Naive thymus-derived CD4-positive, alpha-beta T cell (primary cell): ENCODE measurements at regions not wholly inside any gene's neighbourhood (a gene's known extent, or its start where the extent isn't known, plus 50 kb on each side); places are given as distances from the start of the nearest gene placed in this dataset.

ENCODE experiments used
- ATAC-seq: fragments of 150-1000 bp; cut with Tn5 transposase; 2 replicates; pipeline ENCODE4 v1.10.0; 2021; ENCODE audit warnings: mild to moderate bottlenecking, moderate library complexity
- CTCF ChIA-PET: fragments of 350-600 bp; sonication (Branson Sonifier 250); formaldehyde crosslinking; loops from one replicate; lab custom pipeline; 2021; ENCODE audit warnings: antibody characterized with exemption; lab: Charles Lee
- POLR2A ChIA-PET: fragments of 350-600 bp; sonication (Branson Sonifier 250); formaldehyde crosslinking; loops from one replicate; lab custom pipeline; 2021; ENCODE audit warnings: antibody characterized with exemption, inconsistent platforms; lab: Charles Lee
- DNase-seq, 9 donors: peaks; one replicate each; pipeline versions ENCODE4 v3.0.0 to v3.0.0-alpha.2; 2020 to 2022; ENCODE audit warnings: mixed read lengths in 1 of 9
- H3K27ac ChIP-seq: one replicate; pipeline ENCODE4 v1.7.0; 2013; ENCODE audit warnings: mild to moderate bottlenecking, low read depth, low read length, moderate library complexity
- H3K27me3 ChIP-seq, 2 donors: one replicate each; pipeline ENCODE4 v1.7.0; 2013; ENCODE audit warnings: low read length in 2 of 2, mild to moderate bottlenecking in 2 of 2, moderate library complexity in 2 of 2; ENCODE audit not compliant: control insufficient read depth in 2 of 2, insufficient read depth in 2 of 2
- H3K36me3 ChIP-seq, 3 experiments: 1 replicate in 2 of 3; 2 replicates in 1 of 3; pipeline ENCODE4 v1.7.0; 2013; ENCODE audit warnings: low read length in 3 of 3, mild to moderate bottlenecking in 3 of 3, moderate library complexity in 1 of 3; ENCODE audit not compliant: insufficient read depth in 3 of 3, control insufficient read depth in 2 of 3
- H3K4me1 ChIP-seq, 2 donors: one replicate each; pipeline ENCODE4 v1.7.0; 2013; ENCODE audit warnings: low read length in 2 of 2, mild to moderate bottlenecking in 2 of 2, moderate library complexity in 1 of 2; ENCODE audit not compliant: control insufficient read depth in 2 of 2, insufficient read depth in 2 of 2
- H3K4me3 ChIP-seq: 2 replicates; pipeline ENCODE4 v1.7.0; 2013; ENCODE audit warnings: mild to moderate bottlenecking, low read length
- H3K9me3 ChIP-seq, 3 experiments: 1 replicate in 2 of 3; 2 replicates in 1 of 3; pipeline ENCODE4 v1.7.0; 2013; ENCODE audit warnings: low read length in 3 of 3; ENCODE audit not compliant: control insufficient read depth in 2 of 3
- H3K27ac Mint-ChIP-seq, 9 donors: one replicate each; pipeline ENCODE4 v1.8.0; 2020 to 2022; ENCODE audit warnings: mixed read lengths in 9 of 9, mild to moderate bottlenecking in 8 of 9, moderate library complexity in 5 of 9, inconsistent platforms in 2 of 9
- H3K27me3 Mint-ChIP-seq, 5 donors: one replicate each; pipeline ENCODE4 v1.8.0; 2021 to 2022; ENCODE audit warnings: mixed read lengths in 5 of 5, mild to moderate bottlenecking in 1 of 5
- H3K36me3 Mint-ChIP-seq, 5 donors: one replicate each; pipeline ENCODE4 v1.8.0; 2020 to 2022; ENCODE audit warnings: mixed read lengths in 5 of 5, mild to moderate bottlenecking in 3 of 5, inconsistent platforms in 1 of 5
- H3K4me1 Mint-ChIP-seq, 7 donors: one replicate each; pipeline ENCODE4 v1.8.0; 2020 to 2022; ENCODE audit warnings: mixed read lengths in 7 of 7, mild to moderate bottlenecking in 3 of 7, inconsistent platforms in 1 of 7
- H3K4me3 Mint-ChIP-seq, 10 donors: one replicate each; pipeline ENCODE4 v1.8.0; 2020 to 2022; ENCODE audit warnings: mild to moderate bottlenecking in 10 of 10, mixed read lengths in 10 of 10, moderate library complexity in 6 of 10, inconsistent platforms in 2 of 10
- H3K9me3 Mint-ChIP-seq, 11 donors: one replicate each; pipeline ENCODE4 v1.8.0; 2020 to 2022; ENCODE audit warnings: mixed read lengths in 11 of 11, mild to moderate bottlenecking in 4 of 11, inconsistent platforms in 1 of 11, moderate library complexity in 1 of 11
- intact Hi-C, 2 donors: fragments of 100-400 bp; cut with micrococcal nuclease; formaldehyde crosslinking; loops; one replicate each; pipeline ENCODE4 v1.15.1; 2023

DNA sequence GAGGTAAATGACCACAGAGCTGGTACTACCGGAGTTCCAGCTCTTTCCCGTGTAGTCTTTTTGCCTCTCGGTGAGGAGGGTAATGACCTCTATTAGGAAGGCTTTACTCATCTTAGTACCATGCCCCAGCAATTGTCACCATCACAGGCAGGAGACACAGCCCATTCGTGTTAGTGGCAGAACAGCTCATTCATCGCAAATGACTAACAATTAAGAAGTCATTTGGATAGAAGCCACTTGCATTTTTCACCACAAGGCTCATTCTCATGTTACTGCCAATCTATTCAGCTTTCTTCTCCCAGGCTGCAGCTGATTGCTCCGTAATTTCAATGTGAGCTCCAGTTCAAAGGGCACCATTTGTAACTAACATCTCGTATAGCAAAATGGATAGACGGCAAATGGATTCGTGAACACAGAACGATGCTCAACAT, 718.8 kb upstream of the TMEM132C start:
- CTCF ChIA-PET = no interaction called here

DNA sequence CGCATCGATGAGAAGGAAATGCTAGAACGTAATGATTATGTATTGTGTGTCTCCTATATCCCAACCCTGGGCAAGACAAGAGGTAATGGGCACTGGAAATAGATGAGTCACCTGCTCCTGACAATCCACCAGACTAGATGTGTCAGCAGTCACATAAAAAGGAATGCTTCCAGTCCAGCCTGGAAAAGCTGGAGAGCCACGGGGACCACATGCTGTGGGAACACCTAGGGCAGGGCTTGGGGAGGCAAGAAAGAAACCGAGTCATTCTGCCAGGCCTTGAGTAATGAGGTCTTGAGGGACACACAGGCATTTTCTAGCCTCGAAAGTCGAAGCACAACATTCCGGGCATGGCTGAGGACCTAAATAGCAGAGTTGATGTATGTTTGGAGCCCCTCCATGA, 716.7 kb upstream of the TMEM132C start:
- peaks cover 0 to 2% (median 0%) of the 10 kb centered on the region in 7 donors for H3K4me1 Mint-ChIP-seq
- no peak overlapping the region for H3K27ac Mint-ChIP-seq
- H3K4me3 ChIP-seq = no peak overlapping the region
- peaks cover 0 to 12% (median 0%) of the 10 kb centered on the region in 5 donors for H3K27me3 Mint-ChIP-seq
- peaks cover 0 to 11% (median 0%) of the 10 kb centered on the region in 5 donors for H3K36me3 Mint-ChIP-seq
- POLR2A ChIA-PET = no interaction called here
- intact Hi-C loops = no loop called here
- H3K4me3 Mint-ChIP-seq = no peak overlapping the region
- H3K4me1 ChIP-seq = no peaks in the 10 kb centered on the region
- H3K36me3 ChIP-seq = no peaks in the 10 kb centered on the region
- peaks cover 0 to 9% (median 5%) of the 10 kb centered on the region in 11 donors for H3K9me3 Mint-ChIP-seq
- ATAC-seq (no peak), DNase-seq (no peak)
- no peaks in the 10 kb centered on the region for H3K27me3 ChIP-seq
- CTCF ChIA-PET = no interaction called here
- H3K27ac ChIP-seq = no peak overlapping the region
- H3K9me3 ChIP-seq = no peaks in the 10 kb centered on the region

More for the DNA sequence above, 718.8 kb upstream of the TMEM132C start:
- Histone ChIP-seq H3K4me1 (no peaks in the 10 kb centered on the region), H3K9me3 (no peaks in the 10 kb centered on the region), H3K27me3 (no peaks in the 10 kb centered on the region), H3K27ac (no peak overlapping the region), H3K4me3 (no peak overlapping the region), H3K36me3 (no peaks in the 10 kb centered on the region)
- intact Hi-C loops = no loop called here
- Mint-ChIP-seq H3K4me1 (no peaks in the 10 kb centered on the region), H3K27me3 (peaks cover 0 to 14% (median 0%) of the 10 kb centered on the region in 5 donors), H3K36me3 (peaks cover 0 to 8% (median 0%) of the 10 kb centered on the region in 5 donors), H3K9me3 (peaks cover 0 to 8% (median 4%) of the 10 kb centered on the region in 11 donors), H3K4me3 (no peak overlapping the region), H3K27ac (no peak overlapping the region)
- ATAC-seq = no peak
- POLR2A ChIA-PET = no interaction called here
- DNase-seq = no peak

DNA sequence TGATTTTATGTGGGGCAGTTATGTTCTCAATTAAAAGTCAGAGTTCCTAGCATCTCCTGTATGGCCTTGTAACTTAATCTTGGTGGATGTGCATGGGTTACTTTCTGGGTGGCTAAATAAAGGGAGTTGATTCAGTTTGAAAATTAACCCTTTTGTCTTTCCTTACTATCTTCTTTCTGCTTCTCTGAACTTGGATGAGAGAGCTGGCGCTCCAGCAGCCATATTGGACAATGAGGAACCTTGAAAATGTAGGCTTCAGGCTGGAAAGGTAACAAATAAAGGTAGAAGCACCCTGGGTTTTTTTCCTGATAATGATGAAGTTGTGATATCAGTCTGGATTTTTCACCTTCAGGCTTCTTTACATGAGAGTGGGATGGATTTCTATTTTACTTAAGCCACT, 714.1 kb upstream of the TMEM132C start:
- CTCF ChIA-PET = no interaction called here
- H3K4me3 Mint-ChIP-seq = no peak overlapping the region
- H3K27me3 Mint-ChIP-seq = peaks cover 0 to 12% (median 9%) of the 10 kb centered on the region in 5 donors

DNA sequence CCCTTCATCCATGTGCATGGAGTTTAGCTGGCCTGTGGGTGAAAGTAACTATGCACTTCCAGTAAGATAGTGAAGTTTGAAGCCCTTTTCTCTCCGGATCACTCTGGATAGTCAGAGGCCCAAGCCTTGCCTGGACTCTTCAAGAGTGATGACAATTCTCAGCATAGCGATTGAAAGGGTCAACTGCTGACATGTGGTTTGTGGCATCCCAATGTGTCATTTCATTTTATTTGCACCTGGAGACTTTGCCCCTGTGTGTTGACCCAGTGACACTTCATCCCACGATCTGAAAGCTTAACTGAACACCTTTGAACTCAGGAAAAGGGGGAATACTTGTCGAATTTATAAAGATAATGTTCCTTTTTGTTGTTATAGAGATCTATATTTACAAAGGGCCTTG, 711.9 kb upstream of the TMEM132C start:
- Histone ChIP-seq H3K27me3 (no peaks in the 10 kb centered on the region), H3K4me1 (no peaks in the 10 kb centered on the region), H3K27ac (no peak overlapping the region), H3K36me3 (no peaks in the 10 kb centered on the region), H3K4me3 (no peak overlapping the region), H3K9me3 (no peaks in the 10 kb centered on the region)
- H3K4me1 Mint-ChIP-seq = peaks cover 0 to 43% (median 0%) of the 10 kb centered on the region in 7 donors
- peaks cover 0 to 24% (median 0%) of the 10 kb centered on the region in 5 donors for H3K36me3 Mint-ChIP-seq
- ChIA-PET POLR2A (no interaction called here), CTCF (no interaction called here)
- no peak overlapping the region for H3K27ac Mint-ChIP-seq
- DNase-seq = no peak
- intact Hi-C loops = loop anchor here in 1 of 2 donors (5.0 kb wide), 1 partner anchor 388 kb away; no protein-coding TSS in a partner anchor
- H3K4me3 Mint-ChIP-seq = no peak overlapping the region
- H3K9me3 Mint-ChIP-seq = peaks cover 0 to 16% (median 6%) of the 10 kb centered on the region in 11 donors
- no peak for ATAC-seq
- H3K27me3 Mint-ChIP-seq = peaks cover 0 to 11% (median 3%) of the 10 kb centered on the region in 5 donors

More for the DNA sequence above, 714.1 kb upstream of the TMEM132C start:
- no peak for DNase-seq
- Histone ChIP-seq H3K27me3 (no peaks in the 10 kb centered on the region), H3K9me3 (no peaks in the 10 kb centered on the region), H3K4me3 (no peak overlapping the region), H3K27ac (no peak overlapping the region), H3K4me1 (no peaks in the 10 kb centered on the region), H3K36me3 (no peaks in the 10 kb centered on the region)
- intact Hi-C loops = no loop called here
- H3K4me1 Mint-ChIP-seq = peaks cover 0 to 24% (median 0%) of the 10 kb centered on the region in 7 donors
- H3K27ac Mint-ChIP-seq = no peak overlapping the region
- peaks cover 0 to 19% (median 0%) of the 10 kb centered on the region in 5 donors for H3K36me3 Mint-ChIP-seq
- POLR2A ChIA-PET = no interaction called here
- H3K9me3 Mint-ChIP-seq = peaks cover 0 to 14% (median 5%) of the 10 kb centered on the region in 11 donors
- ATAC-seq = no peak

DNA sequence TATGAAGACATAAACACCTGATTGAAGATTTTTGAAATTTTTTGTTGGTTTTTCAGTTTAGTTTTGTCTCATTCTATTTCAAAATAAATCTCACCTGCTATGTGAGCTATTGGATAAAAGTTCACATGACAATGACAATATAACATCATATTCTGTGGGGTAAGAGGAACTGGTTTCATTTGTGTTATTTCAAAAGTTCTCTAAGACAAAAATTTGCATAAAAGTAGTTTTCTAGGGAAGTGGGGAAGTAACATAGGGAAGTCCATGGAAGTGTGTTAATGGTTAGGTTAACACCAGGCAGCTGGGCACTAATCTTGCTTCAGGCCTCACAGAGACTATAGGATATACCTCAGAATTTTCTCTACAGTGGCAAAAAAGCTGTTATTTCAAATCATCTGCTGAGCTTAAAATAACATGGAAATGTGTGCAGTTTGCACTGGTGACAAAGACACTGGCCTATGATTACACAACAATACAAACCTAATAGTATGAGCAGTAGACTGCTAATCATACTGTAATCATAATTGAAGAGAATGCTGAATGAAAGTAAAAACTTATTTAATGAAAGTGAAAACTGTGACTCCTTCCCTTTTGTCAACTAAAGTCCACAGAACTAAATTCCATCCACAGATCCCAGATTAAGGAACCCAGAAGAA, 710.6 kb upstream of the TMEM132C start:
- CTCF ChIA-PET = no interaction called here
- H3K27me3 Mint-ChIP-seq = peaks cover 0 to 11% (median 2%) of the 10 kb centered on the region in 5 donors
- ATAC-seq (no peak), DNase-seq (no peak)
- Histone ChIP-seq H3K4me1 (no peaks in the 10 kb centered on the region), H3K36me3 (no peaks in the 10 kb centered on the region), H3K27me3 (no peaks in the 10 kb centered on the region), H3K27ac (no peak overlapping the region), H3K9me3 (no peaks in the 10 kb centered on the region), H3K4me3 (no peak overlapping the region)
- H3K27ac Mint-ChIP-seq = peak overlapping the region in 1 of 9 donors; percentile 58
- H3K9me3 Mint-ChIP-seq = peaks cover 0 to 16% (median 6%) of the 10 kb centered on the region in 11 donors
- H3K4me1 Mint-ChIP-seq = peaks cover 0 to 51% (median 0%) of the 10 kb centered on the region in 7 donors
- intact Hi-C loops = loop anchor here in 1 of 2 donors (5.0 kb wide), 1 partner anchor 389 kb away; no protein-coding TSS in a partner anchor
- POLR2A ChIA-PET = no interaction called here
- peaks cover 0 to 29% (median 0%) of the 10 kb centered on the region in 5 donors for H3K36me3 Mint-ChIP-seq
- no peak overlapping the region for H3K4me3 Mint-ChIP-seq

DNA sequence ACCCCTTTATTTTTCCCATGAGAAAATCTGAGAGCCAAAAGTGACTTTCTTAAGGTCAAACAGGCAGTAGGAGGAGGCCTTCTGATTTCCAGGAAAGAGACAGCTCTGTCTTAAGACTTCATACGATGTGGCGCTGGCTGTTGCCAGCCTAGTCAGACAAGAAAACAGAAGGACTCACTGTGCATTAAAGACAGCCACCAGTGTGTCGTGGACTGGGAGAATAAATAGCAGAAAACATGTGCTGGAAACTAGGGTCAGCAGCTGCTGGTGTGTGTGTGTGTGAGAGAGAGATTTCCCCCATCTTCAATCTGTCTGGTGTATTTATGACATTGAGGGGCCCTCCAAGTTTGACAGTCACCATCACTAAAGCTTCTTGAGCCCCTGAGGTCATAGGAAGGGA, 708.6 kb upstream of the TMEM132C start:
- H3K4me3 Mint-ChIP-seq = peak overlapping the region in 1 of 10 donors; percentile 51
- intact Hi-C loops = loop anchor here in 1 of 2 donors (2.0 to 5.0 kb wide), 4 partner anchors 74 to 786 kb away; no protein-coding TSS in a partner anchor
- H3K27me3 ChIP-seq = no peaks in the 10 kb centered on the region
- ChIA-PET POLR2A (no interaction called here), CTCF (no interaction called here)
- peaks cover 0 to 13% (median 4%) of the 10 kb centered on the region in 11 donors for H3K9me3 Mint-ChIP-seq
- no peak overlapping the region for H3K27ac ChIP-seq
- no peaks in the 10 kb centered on the region for H3K4me1 ChIP-seq
- H3K27ac Mint-ChIP-seq = peak overlapping the region in 1 of 9 donors; percentile 87
- peaks cover 0 to 66% (median 0%) of the 10 kb centered on the region in 7 donors for H3K4me1 Mint-ChIP-seq
- DNase-seq (no peak), ATAC-seq (no peak)
- no peak overlapping the region for H3K4me3 ChIP-seq
- peaks cover 0 to 25% (median 0%) of the 10 kb centered on the region in 5 donors for H3K36me3 Mint-ChIP-seq
- no peaks in the 10 kb centered on the region for H3K9me3 ChIP-seq
- peaks cover 0 to 11% (median 0%) of the 10 kb centered on the region in 5 donors for H3K27me3 Mint-ChIP-seq
- no peaks in the 10 kb centered on the region for H3K36me3 ChIP-seq
